B cell (primary cell): ENCODE measurements at regions not wholly inside any gene's neighbourhood (a gene's known extent, or its start where the extent isn't known, plus 50 kb on each side); places are given as distances from the start of the nearest gene placed in this dataset.

Experiments
- ATAC-seq: fragments of 200-7000 bp; cut with Tn5 transposase; one replicate; pipeline ENCODE4 v1.10.0; 2021; ENCODE audit warnings: low read depth, mild to moderate bottlenecking, moderate number of reproducible peaks, moderate library complexity
- CTCF ChIA-PET: fragments of 350-600 bp; sonication (Branson Sonifier 250); formaldehyde crosslinking; loops from one replicate; lab custom pipeline; 2021; ENCODE audit warnings: antibody characterized with exemption, inconsistent platforms; lab: Charles Lee
- POLR2A ChIA-PET: fragments of 350-600 bp; sonication (Branson Sonifier 250); formaldehyde crosslinking; loops from one replicate; lab custom pipeline; 2021; ENCODE audit warnings: antibody characterized with exemption; lab: Charles Lee
- DNase-seq: peaks from one replicate; pipeline ENCODE4 v3.0.0; 2013
- H2AFZ ChIP-seq: 2 replicates; pipeline ENCODE4 v1.6.1; 2012; ENCODE audit warnings: mild to moderate bottlenecking, low read depth, low read length; ENCODE audit not compliant: insufficient read depth, poor library complexity, severe bottlenecking
- H3K27ac ChIP-seq, 2 donors: 1 replicate in 1 of 2; 2 replicates in 1 of 2; pipeline ENCODE4 v1.5.1; 2012 to 2013; ENCODE audit warnings: low read length in 2 of 2, mild to moderate bottlenecking in 2 of 2, moderate library complexity in 1 of 2
- H3K27me3 ChIP-seq, 4 experiments: fragments of 200-600 bp in 1 of 4; sonication (generic) in 1 of 4; replicated peaks in 1 of 4; 1 replicate in 2 of 4; 2 replicates in 2 of 4; pipeline versions ENCODE4 v1.6.1 to v1.7.0; 2013 to 2016; ENCODE audit warnings: low read length in 3 of 4, mild to moderate bottlenecking in 2 of 4, mixed read lengths in 1 of 4, moderate library complexity in 1 of 4; ENCODE audit not compliant: insufficient read depth in 4 of 4, control insufficient read depth in 3 of 4; ENCODE audit errors: control extremely low read depth in 1 of 4
- H3K36me3 ChIP-seq, 2 experiments: replicated peaks in 1 of 2; 1 replicate in 1 of 2; 2 replicates in 1 of 2; pipeline versions ENCODE4 v1.6.1 to v1.7.1; 2013; ENCODE audit warnings: low read length in 1 of 2; ENCODE audit not compliant: insufficient read depth in 2 of 2, control insufficient read depth in 1 of 2; ENCODE audit errors: control extremely low read depth in 1 of 2, extremely low read depth in 1 of 2
- H3K4me1 ChIP-seq, 2 donors: fragments of 200-600 bp in 1 of 2; sonication (generic) in 1 of 2; 1 replicate in 1 of 2; 2 replicates in 1 of 2; pipeline versions ENCODE4 v1.5.1 to v1.6.1; 2013 to 2017; ENCODE audit warnings: low read length in 2 of 2; ENCODE audit not compliant: control insufficient read depth in 2 of 2, insufficient read depth in 2 of 2
- H3K4me2 ChIP-seq: replicated peaks from 2 replicates; pipeline ENCODE3; 2012; ENCODE audit warnings: mild to moderate bottlenecking, low read depth, low read length; ENCODE audit not compliant: poor library complexity, severe bottlenecking
- H3K4me3 ChIP-seq, 5 experiments: fragments of 200-600 bp in 1 of 5; sonication (generic) in 1 of 5; 1 replicate in 3 of 5; 2 replicates in 2 of 5; pipeline versions ENCODE4 v1.5.1 to v1.7.0; 2011 to 2016; ENCODE audit warnings: low read length in 4 of 5, mild to moderate bottlenecking in 4 of 5, low read depth in 2 of 5, control low read depth in 1 of 5, moderate library complexity in 1 of 5; ENCODE audit not compliant: insufficient read depth in 1 of 5; ENCODE audit errors: control extremely low read depth in 1 of 5, extremely low read depth in 1 of 5
- H3K79me2 ChIP-seq: fragments of 200-600 bp; sonication (generic); one replicate; pipeline ENCODE4 v1.6.0; 2016; ENCODE audit warnings: low read length; ENCODE audit not compliant: control insufficient read depth, insufficient read depth
- H3K9ac ChIP-seq: fragments of 200-600 bp; sonication (generic); 2 replicates; pipeline ENCODE4 v1.6.1; 2017; ENCODE audit warnings: mild to moderate bottlenecking, low read length, moderate library complexity
- H3K9me3 ChIP-seq, 3 donors: one replicate each; pipeline versions ENCODE4 v1.6.1 to v1.7.1; 2013; ENCODE audit warnings: low read length in 2 of 3; ENCODE audit not compliant: control insufficient read depth in 2 of 3, insufficient read depth in 1 of 3; ENCODE audit errors: control extremely low read depth in 1 of 3
- H4K20me1 ChIP-seq: 2 replicates; pipeline ENCODE4 v1.6.0; 2012; ENCODE audit warnings: mild to moderate bottlenecking, low read length; ENCODE audit not compliant: insufficient read depth, control insufficient read depth, poor library complexity, severe bottlenecking
- H3K27ac Mint-ChIP-seq: one replicate; pipeline ENCODE4 v1.8.0; 2021; ENCODE audit warnings: mixed read lengths
- H3K27me3 Mint-ChIP-seq: one replicate; pipeline ENCODE4 v1.8.0; 2021; ENCODE audit warnings: mixed read lengths
- H3K4me1 Mint-ChIP-seq: one replicate; pipeline ENCODE4 v1.8.0; 2021; ENCODE audit warnings: mixed read lengths
- H3K4me3 Mint-ChIP-seq: one replicate; pipeline ENCODE4 v1.8.0; 2021; ENCODE audit warnings: mixed read lengths
- H3K9me3 Mint-ChIP-seq: one replicate; pipeline ENCODE4 v1.8.0; 2022; ENCODE audit warnings: mixed read lengths; ENCODE audit not compliant: insufficient read depth
- EZH2 ChIP-seq: IDR thresholded peaks from 2 replicates; pipeline ENCODE4 v1.6.1; 2012; ENCODE audit warnings: borderline replicate concordance, low read depth, mild to moderate bottlenecking, moderate library complexity, low read length; ENCODE audit not compliant: insufficient read depth, poor library complexity, severe bottlenecking
- WGBS: methylation state at CpG from one replicate; pipeline ENCODE4 v1.1.5; 2013; ENCODE audit warnings: missing lambda C conversion rate; ENCODE audit not compliant: insufficient coverage; 5-methylcytosine and 5-hydroxymethylcytosine counted together
- intact Hi-C: fragments of 100-400 bp; cut with micrococcal nuclease; formaldehyde crosslinking; loops from one replicate; pipeline ENCODE4 v1.10.0; 2022
- TF ChIP-seq, protein P1 (sequence below): fragments of 200-600 bp; IDR thresholded peaks from one replicate; pipeline ENCODE4 v1.8.0; 2022; ENCODE audit warnings: antibody characterized with exemption, mild to moderate bottlenecking

DNA sequence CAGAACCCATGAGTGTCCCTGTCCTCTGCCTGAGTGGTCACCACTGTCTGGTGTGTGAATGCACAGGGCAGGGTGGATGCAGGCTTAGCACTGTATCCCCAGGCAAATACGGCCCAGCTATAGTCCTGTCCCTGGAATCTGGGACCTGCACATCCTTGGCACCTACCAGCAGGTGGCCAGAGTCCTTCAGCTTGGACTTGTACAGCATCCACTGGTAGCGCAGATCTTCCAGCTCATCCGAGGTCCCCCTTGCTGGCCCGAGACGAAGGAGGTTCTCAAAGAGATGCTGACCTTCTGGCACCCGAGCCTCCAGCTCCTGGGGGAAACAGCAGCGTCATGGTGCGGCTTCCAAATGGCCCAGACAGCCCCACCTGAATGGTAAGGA is 83.4 kb downstream of the SYNE3 start:
- H3K4me3 Mint-ChIP-seq, result no peak overlapping the region
- ATAC-seq (no peak), DNase-seq (no peak)
- ChIA-PET CTCF (interaction anchor here (1.2 to 2.1 kb wide), 2 partner anchors 9 to 95 kb away, joined by 4 to 11 read pairs; no protein-coding TSS in a partner anchor), POLR2A (no interaction called here)
- H3K4me1 Mint-ChIP-seq, result peaks cover 12% of the 10 kb centered on the region
- H3K27me3 ChIP-seq, result no peaks in the 10 kb centered on the region
- no peaks in the 10 kb centered on the region for H3K27me3 Mint-ChIP-seq
- H3K4me1 ChIP-seq, result peaks cover 13 to 19% of the 10 kb centered on the region in 2 donors
- H3K9me3 Mint-ChIP-seq, result no peaks in the 10 kb centered on the region
- no peak overlapping the region for H3K27ac Mint-ChIP-seq
- intact Hi-C loops, result no loop called here
- H4K20me1 ChIP-seq, result no peaks in the 10 kb centered on the region
- WGBS, result 96% methylated on average over 8 of the region's 8 CpGs
- no peak overlapping the region for H3K9ac ChIP-seq
- H3K4me3 ChIP-seq, result no peak overlapping the region
- H3K4me2 ChIP-seq, result no peak overlapping the region
- H3K79me2 ChIP-seq, result peaks cover 16% of the 10 kb centered on the region
- TF ChIP-seq EZH2, result no peak
- TF ChIP-seq, protein P1, sequence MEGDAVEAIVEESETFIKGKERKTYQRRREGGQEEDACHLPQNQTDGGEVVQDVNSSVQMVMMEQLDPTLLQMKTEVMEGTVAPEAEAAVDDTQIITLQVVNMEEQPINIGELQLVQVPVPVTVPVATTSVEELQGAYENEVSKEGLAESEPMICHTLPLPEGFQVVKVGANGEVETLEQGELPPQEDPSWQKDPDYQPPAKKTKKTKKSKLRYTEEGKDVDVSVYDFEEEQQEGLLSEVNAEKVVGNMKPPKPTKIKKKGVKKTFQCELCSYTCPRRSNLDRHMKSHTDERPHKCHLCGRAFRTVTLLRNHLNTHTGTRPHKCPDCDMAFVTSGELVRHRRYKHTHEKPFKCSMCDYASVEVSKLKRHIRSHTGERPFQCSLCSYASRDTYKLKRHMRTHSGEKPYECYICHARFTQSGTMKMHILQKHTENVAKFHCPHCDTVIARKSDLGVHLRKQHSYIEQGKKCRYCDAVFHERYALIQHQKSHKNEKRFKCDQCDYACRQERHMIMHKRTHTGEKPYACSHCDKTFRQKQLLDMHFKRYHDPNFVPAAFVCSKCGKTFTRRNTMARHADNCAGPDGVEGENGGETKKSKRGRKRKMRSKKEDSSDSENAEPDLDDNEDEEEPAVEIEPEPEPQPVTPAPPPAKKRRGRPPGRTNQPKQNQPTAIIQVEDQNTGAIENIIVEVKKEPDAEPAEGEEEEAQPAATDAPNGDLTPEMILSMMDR, result no peak
- H3K36me3 ChIP-seq, result peaks cover 25 to 73% of the 10 kb centered on the region in 2 experiments
- no peaks in the 10 kb centered on the region for H3K9me3 ChIP-seq
- no peak overlapping the region for H3K27ac ChIP-seq
- no peak overlapping the region for H2AFZ ChIP-seq

DNA sequence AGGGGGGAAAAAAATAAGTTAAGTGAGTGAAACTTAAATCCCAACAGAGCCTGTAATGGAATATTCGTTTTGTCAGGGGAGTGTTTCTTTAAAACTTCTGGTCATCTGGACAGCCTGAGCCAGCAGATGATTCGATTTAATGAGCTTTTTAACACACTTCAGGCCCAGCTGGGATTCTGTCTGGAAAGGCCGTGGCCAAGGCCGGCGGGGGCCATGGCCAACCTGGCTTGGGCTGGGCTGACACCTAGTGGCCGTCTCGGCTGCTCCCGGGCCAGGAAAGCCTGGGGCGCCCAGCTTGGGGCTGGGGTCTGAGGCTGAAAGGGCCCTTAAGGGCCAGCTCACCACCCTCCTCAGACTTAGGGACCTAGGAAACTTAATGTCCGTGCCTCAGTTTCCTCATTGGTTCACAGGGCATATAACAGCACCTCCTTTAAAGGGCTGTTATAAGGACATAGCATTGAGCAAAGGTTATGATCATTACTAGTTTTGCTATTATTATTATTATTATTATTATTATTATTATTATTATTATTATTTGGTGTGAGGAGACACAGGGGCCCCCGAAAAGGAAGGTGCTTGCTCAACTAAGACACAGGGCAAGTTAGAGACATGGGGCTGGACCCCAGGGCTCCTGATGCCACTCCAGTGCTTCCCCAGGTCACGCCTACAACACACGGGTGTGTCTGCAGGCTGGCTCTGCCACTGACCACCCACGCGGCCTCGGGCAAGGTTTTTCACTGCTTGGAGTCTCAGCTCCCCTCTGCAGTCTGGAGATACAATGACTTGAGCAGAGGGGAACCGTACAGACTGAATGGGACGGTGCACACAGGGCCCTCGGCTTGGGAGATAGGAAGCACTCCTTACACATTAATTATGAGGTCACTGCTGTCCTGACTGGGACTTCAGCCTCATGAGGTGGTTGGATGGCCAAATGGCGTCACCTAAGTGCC is 84.0 kb downstream of the SYNE3 start:
- Mint-ChIP-seq H3K9me3 (no peaks in the 10 kb centered on the region), H3K27ac (no peak overlapping the region), H3K27me3 (no peaks in the 10 kb centered on the region), H3K4me1 (peaks cover 10% of the 10 kb centered on the region), H3K4me3 (no peak overlapping the region)
- no peak overlapping the region for H2AFZ ChIP-seq
- DNase-seq (no peak), ATAC-seq (no peak)
- no peaks in the 10 kb centered on the region for H3K9me3 ChIP-seq
- WGBS, result 96% methylated on average over 19 of the region's 20 CpGs
- H3K27me3 ChIP-seq, result no peaks in the 10 kb centered on the region
- CTCF ChIA-PET, result interaction anchor here (1.2 to 2.1 kb wide), 2 partner anchors 10 to 95 kb away, joined by 4 to 11 read pairs; no protein-coding TSS in a partner anchor
- POLR2A ChIA-PET, result no interaction called here
- peaks cover 16% of the 10 kb centered on the region for H3K79me2 ChIP-seq
- no peak overlapping the region for H3K4me3 ChIP-seq
- H3K9ac ChIP-seq, result no peak overlapping the region
- no peak for TF ChIP-seq EZH2
- TF ChIP-seq, protein P1, result peak; percentile 18
- H3K36me3 ChIP-seq, result peaks cover 25 to 77% of the 10 kb centered on the region in 2 experiments
- H3K4me1 ChIP-seq, result peaks cover 6 to 12% of the 10 kb centered on the region in 2 donors
- no peaks in the 10 kb centered on the region for H4K20me1 ChIP-seq
- H3K4me2 ChIP-seq, result no peak overlapping the region
- intact Hi-C loops, result no loop called here
- H3K27ac ChIP-seq, result no peak overlapping the region
